ENCODE measurements at regions not wholly inside any gene's neighbourhood (a gene's known extent, or its start where the extent isn't known, plus 50 kb on each side); places are given as distances from the start of the nearest gene placed in this dataset.
"Not testable (repeated sequence)": the region's sequence is repeated elsewhere in the genome, so short reads cannot be mapped to it uniquely, and the experiment has no call there.

DNA sequence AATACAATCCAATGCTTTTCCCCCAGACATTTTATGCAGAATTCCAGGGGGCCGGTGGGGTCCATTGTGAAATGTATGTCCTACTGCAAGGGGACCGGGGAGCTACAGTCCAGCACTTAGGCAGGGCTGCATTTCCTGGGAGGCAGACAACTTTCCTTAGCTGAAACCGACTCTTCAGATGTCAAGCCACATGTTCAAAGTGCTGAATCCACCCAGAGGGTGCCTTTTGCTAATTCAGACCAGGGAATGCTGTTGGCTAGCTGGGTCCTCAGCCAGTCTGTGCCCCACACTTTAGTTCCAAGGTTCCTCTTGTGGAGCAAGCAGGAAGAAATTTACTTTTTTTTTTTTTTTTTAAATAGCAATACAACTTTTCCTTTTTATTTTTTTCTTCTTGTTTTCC is 219.5 kb upstream of the LRTM1 start:
- no peak for DNase-seq

DNA sequence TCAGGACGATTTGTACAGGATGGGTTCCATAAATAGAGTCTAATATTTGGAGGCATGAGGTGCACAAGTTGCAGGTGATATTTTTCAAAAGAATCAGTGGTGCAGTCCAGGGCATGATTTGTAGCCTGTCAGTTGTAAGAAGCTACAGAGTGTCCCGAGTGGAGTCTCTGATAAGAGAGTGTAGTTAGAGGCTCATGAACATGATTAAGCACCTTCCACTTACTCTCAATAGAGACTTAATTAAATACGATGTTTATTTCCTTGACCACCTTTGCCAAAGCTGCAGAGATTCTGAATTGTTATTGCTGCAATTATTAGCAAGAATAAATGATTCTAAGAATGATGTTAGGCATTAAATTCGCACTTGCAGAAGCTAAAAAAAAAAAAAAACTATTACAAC is 218.4 kb upstream of the LRTM1 start:
- DNase-seq: no peak

DNA sequence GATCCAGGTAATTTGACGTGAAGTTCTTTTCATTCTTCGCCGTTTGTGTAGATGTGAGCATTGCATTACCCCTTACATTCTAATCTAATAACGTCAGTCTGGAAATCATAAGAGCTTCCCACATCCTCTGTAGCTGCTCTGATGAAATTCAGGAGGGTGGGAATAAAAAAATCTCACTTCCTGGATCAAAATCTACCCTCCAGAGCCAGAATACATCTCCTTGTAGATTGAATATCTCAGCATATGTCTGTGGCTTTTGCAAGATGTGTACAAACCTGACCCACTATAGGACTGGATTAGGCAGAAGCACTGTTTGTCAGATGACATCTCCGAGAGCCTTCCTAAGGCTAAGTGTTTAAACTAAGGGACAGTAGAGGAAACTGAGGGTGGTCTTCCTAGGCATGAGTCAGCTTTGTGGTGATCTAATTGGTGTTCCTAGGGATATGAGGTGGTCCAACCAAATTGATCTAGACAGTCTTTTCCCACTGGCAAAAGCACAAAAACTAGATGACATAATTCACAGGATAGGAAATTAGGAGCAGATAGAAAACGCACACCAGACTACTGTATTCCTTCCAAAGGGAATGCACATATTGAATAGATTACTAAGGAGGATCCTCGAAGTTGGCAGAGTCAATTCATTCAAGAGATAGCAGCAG is 216.3 kb upstream of the LRTM1 start:
- no peak for DNase-seq

DNA sequence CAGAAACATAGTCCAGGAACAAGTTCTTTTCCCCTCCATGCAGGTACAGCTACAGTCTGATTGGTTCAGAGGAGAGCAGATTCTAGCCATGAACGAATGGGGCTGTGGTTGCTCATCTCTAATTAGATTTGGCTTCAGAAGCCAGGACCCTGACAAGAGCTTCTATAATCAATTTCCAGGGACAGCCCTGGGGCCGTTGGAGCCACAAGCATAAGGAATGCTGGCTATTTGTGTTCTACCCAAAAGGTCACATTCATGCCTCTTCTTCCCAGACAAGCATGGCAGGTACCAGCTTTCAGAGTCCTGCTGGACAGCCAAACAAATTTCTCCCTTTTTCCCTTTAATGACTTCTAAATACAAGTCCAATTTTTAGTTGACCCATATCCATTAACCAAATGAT is 215.5 kb upstream of the LRTM1 start:
- no peak for DNase-seq

DNA sequence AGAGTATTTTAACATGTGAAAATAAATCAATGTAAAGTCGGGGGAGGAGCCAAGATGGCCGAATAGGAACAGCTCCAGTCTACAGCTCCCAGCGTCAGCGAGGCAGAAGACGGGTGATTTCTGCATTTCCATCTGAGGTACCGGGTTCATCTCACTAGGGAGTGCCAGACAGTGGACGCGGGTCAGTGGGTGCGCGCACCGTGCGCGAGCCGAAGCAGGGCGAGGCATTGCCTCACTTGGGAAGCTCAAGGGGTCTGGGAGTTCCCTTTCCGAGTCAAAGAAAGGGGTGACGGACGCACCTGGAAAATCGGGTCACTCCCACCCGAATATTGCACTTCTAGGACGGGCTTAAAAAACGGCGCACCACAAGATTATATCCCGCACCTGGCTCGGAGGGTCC is 208.4 kb upstream of the LRTM1 start:
- not testable (repeated sequence) for DNase-seq

DNA sequence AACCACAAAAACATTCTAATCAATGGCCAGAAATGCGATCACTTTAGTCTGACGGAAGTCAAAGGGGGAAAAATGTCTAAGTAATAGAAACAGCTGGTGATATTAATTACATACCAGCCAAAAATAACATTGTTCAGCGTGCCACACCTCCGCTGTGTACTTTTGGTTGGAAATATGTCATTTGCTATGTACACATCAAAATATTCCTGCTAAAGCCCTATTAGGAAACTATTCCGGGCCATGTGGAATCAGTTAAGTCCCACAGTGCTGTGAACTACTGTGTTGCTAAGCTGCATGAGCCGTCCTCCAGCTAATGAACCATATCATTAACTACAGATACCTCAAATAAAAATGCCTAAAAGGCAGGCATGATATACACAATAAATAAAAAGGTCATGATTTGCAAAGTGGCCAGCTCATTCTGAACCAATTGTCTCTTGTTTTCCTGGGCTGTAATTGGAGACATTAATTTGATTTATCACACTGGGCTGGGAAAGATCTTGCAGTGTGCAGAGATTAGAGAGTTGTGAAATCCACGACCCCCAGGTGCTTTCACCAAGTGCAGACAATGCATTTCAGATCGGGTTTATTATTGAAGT is 200.5 kb upstream of the LRTM1 start:
- DNase-seq: peak; percentile 8

DNA sequence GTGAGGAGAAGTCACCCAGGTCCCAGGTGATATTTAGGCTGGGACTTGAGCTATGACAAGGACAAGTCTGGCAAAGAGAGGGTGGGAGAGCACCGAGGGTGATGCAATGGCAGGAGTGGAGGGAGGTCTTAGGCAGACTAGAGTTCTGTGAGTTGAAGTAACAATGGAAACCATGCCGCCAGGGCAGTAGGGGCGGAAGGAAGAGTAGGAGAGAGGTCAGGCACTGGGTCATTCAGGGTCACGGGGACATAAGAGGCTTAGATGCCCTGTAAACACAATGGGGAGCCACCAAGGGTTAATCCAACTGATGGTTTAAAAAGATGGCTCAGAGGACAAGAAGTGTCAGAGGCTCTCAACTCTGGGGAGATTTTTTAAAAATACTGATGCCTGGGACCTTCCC is 199.7 kb upstream of the LRTM1 start:
- DNase-seq: no peak

DNA sequence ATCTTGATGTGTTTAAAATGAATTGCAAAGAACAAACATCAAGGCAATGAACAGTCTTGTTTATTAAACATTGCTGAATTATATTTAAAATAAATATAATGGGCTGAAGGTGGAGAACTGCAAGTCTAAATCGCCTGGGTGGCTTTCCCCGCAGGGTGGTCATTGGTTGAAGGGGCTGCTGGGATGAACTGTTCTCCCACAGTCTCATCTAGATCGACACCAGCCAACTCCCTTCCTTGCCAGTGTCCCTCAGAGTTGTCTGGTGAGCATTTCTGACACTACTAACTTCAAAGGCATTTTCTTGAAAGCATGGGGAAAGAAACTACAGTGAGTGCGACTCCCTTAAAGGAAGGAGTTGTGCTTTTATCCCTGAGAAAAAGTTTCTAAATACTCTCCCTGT is 196.5 kb upstream of the LRTM1 start:
- DNase-seq: no peak
